RWPE2 (cell line): ENCODE measurements at regions not wholly inside any gene's neighbourhood (a gene's known extent, or its start where the extent isn't known, plus 50 kb on each side); places are given as distances from the start of the nearest gene placed in this dataset.
"Not testable (repeated sequence)": the region's sequence is repeated elsewhere in the genome, so short reads cannot be mapped to it uniquely, and the experiment has no call there.

Source experiments
- ATAC-seq: fragments of 200-7000 bp; cut with Tn5 transposase; 3 replicates; pipeline ENCODE4 v1.9.1; 2021; ENCODE audit warnings: low read depth
- DNase-seq: peaks from one replicate; pipeline ENCODE4 v3.0.0-alpha.2; 2020; ENCODE audit warnings: low spot score
- H3K27ac ChIP-seq: fragments of 450-650 bp; 2 replicates; pipeline ENCODE4 v1.5.1; 2017; ENCODE audit warnings: mild to moderate bottlenecking; ENCODE audit not compliant: poor library complexity, severe bottlenecking
- H3K27me3 ChIP-seq: fragments of 250-450 bp; sonication (Bioruptor Pico); 2 replicates; pipeline ENCODE4 v1.5.1; 2021; ENCODE audit warnings: mild to moderate bottlenecking, moderate library complexity; ENCODE audit not compliant: insufficient read depth, poor library complexity, severe bottlenecking
- H3K36me3 ChIP-seq: fragments of 250-450 bp; sonication (Bioruptor Pico); 2 replicates; pipeline ENCODE4 v1.5.1; 2020; ENCODE audit warnings: low read depth, mild to moderate bottlenecking, moderate library complexity
- H3K4me1 ChIP-seq: fragments of 250-450 bp; sonication (Bioruptor Pico); 2 replicates; pipeline ENCODE4 v1.5.1; 2021; ENCODE audit warnings: mild to moderate bottlenecking, moderate library complexity; ENCODE audit not compliant: insufficient read depth, poor library complexity, severe bottlenecking
- H3K4me3 ChIP-seq: fragments of 250-450 bp; sonication (Bioruptor Pico); 2 replicates; pipeline ENCODE4 v1.5.1; 2021; ENCODE audit warnings: mild to moderate bottlenecking, moderate library complexity; ENCODE audit not compliant: severe bottlenecking
- H3K9me3 ChIP-seq: fragments of 250-450 bp; sonication (Bioruptor Pico); 2 replicates; pipeline ENCODE4 v1.5.1; 2021; ENCODE audit warnings: mild to moderate bottlenecking, moderate library complexity; ENCODE audit not compliant: severe bottlenecking
- TF ChIP-seq, protein P1 (sequence below): fragments of 450-650 bp; IDR thresholded peaks from one replicate; pipeline ENCODE4 v1.5.1; 2017; ENCODE audit warnings: mild to moderate bottlenecking, moderate library complexity; ENCODE audit not compliant: poor library complexity, severe bottlenecking

DNA sequence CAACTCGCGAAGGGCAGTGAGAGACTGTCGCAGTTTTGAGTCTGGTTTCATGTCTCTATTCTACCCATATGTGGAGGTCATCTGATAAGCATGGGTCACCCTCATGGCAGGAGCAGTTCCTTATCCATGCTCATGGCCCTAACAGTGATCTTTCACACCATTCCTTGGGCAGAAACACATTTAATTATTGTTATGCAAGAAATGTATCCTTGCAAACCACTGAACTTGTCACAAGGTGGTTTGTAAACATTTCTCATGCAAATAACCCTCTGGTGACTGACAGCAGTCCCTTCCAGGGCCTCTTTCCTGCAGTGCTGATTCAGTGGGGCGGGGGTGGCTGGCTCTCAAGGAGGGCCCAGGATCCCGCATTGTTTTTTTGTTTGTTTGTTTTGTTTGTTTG lies 421.4 kb upstream of the RUNX1 start:
- Histone ChIP-seq H3K4me1 (peaks cover 5% of the 10 kb centered on the region), H3K27ac (no peak overlapping the region), H3K4me3 (no peak overlapping the region), H3K9me3 (no peaks in the 10 kb centered on the region), H3K27me3 (no peaks in the 10 kb centered on the region), H3K36me3 (no peaks in the 10 kb centered on the region)
- DNase-seq (no peak), ATAC-seq (no peak)
- TF ChIP-seq, protein P1, sequence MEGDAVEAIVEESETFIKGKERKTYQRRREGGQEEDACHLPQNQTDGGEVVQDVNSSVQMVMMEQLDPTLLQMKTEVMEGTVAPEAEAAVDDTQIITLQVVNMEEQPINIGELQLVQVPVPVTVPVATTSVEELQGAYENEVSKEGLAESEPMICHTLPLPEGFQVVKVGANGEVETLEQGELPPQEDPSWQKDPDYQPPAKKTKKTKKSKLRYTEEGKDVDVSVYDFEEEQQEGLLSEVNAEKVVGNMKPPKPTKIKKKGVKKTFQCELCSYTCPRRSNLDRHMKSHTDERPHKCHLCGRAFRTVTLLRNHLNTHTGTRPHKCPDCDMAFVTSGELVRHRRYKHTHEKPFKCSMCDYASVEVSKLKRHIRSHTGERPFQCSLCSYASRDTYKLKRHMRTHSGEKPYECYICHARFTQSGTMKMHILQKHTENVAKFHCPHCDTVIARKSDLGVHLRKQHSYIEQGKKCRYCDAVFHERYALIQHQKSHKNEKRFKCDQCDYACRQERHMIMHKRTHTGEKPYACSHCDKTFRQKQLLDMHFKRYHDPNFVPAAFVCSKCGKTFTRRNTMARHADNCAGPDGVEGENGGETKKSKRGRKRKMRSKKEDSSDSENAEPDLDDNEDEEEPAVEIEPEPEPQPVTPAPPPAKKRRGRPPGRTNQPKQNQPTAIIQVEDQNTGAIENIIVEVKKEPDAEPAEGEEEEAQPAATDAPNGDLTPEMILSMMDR: no peak

DNA sequence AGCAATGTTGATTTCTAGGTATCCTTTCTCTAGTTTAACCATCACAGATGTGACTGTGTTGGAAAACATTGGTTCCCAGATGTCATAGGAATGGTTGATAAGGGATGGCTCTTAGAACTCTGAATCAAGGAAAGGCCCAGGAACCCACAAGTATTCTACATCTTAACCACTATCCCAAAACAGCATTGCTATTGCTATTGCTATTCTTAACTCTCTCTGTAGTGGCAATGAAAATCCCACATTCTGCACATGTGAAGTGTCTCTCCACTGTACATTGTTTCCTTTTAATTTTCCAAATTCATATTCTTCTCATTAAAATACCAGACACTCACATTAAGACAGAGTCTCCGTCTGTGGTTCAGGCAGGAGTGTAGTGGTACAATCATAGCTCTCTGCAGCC lies 420.4 kb upstream of the RUNX1 start:
- no peaks in the 10 kb centered on the region for H3K36me3 ChIP-seq
- H3K4me3 ChIP-seq: no peak overlapping the region
- no peak for DNase-seq
- no peaks in the 10 kb centered on the region for H3K4me1 ChIP-seq
- no peaks in the 10 kb centered on the region for H3K9me3 ChIP-seq
- TF ChIP-seq, protein P1: no peak
- H3K27me3 ChIP-seq: no peaks in the 10 kb centered on the region
- no peak for ATAC-seq
- no peak overlapping the region for H3K27ac ChIP-seq

DNA sequence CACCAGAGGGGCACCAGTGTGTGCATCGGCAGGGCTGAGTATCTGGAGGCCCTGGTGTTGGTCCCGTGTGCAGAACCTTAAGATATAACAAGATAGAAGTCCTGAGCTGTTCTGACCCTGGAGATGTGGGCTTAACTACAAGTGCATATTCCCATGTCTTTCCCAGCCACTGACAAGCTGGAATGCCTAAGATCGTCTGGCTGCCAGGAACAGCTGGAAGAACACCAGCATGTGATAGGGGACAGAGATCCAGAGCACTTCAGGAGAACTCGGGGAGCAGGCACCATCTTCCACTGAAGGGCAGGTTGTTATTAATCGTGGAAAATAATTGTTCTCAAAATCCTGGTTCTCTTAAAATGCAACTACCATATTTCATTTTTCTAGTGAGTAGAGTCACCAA lies 419.9 kb upstream of the RUNX1 start:
- Histone ChIP-seq H3K36me3 (no peaks in the 10 kb centered on the region), H3K27ac (no peak overlapping the region), H3K9me3 (no peaks in the 10 kb centered on the region), H3K4me1 (no peaks in the 10 kb centered on the region), H3K4me3 (no peak overlapping the region), H3K27me3 (no peaks in the 10 kb centered on the region)
- TF ChIP-seq, protein P1: no peak
- no peak for ATAC-seq
- DNase-seq: no peak

DNA sequence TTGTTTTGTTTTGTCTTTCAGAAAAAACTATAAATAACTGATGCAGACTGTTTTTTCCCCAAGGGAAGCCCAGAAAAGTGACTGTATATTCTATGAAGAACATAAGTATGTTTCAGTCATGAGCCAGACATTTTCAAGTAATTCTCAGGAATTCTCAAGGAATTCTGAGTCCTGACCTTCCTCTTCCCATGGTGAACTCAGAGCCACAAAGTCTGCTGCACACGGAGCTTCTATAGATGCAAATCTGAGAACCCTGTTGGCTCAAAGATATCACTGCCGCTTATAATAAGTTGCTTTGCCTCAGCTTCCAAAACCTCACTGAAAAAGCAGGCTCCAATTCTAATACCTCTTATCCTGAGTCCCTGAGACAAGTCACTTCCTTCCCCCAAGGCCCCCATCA lies 418.5 kb upstream of the RUNX1 start:
- TF ChIP-seq, protein P1: no peak
- H3K27me3 ChIP-seq: no peaks in the 10 kb centered on the region
- ATAC-seq (no peak), DNase-seq (no peak)
- no peak overlapping the region for H3K4me3 ChIP-seq
- H3K4me1 ChIP-seq: no peaks in the 10 kb centered on the region
- no peak overlapping the region for H3K27ac ChIP-seq
- H3K36me3 ChIP-seq: no peaks in the 10 kb centered on the region
- H3K9me3 ChIP-seq: no peaks in the 10 kb centered on the region

DNA sequence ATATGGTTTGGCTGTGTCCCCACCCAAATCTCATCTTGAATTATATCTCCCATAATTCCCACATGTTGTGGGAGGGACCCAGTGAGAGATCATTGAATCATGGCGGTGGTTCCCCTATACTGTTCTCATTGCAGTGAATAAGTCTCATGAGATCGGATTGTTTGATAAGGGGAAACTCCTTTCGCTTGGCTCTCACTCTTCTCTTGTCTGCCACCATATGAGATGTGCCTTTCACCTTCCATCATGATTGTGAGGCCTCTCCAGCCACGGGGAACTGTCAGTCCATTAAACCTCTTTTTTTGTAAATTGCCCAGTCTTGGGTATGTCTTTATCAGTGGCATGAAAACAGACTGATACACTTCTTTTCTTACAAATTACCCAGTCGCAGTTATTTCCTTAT lies 417.6 kb upstream of the RUNX1 start:
- not testable (repeated sequence) for H3K4me3 ChIP-seq, H3K4me1 ChIP-seq, H3K27ac ChIP-seq, H3K27me3 ChIP-seq, H3K36me3 ChIP-seq, DNase-seq, H3K9me3 ChIP-seq, ATAC-seq

DNA sequence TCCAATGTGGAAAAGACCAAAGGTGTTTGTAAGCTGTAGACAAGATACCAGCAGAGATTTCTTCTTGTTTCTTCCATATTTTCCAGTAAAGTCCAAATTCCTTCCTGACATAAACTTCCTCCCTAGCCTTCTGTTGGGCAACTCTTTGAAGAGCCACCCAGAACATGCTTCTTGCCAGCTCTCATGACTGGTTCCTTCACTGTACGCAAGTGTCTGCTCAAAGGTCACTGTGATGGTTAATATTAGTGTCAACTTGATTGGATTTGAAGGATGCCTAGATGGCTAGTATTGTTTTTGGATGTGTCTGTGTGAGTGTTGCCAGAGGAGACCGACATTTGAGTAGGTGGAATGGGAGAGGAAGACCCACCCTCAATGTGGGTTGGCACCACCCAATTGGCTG lies 416.6 kb upstream of the RUNX1 start:
- Histone ChIP-seq H3K27ac (no peak overlapping the region), H3K27me3 (no peaks in the 10 kb centered on the region), H3K4me1 (no peaks in the 10 kb centered on the region), H3K9me3 (no peaks in the 10 kb centered on the region), H3K4me3 (no peak overlapping the region), H3K36me3 (no peaks in the 10 kb centered on the region)
- DNase-seq: no peak
- no peak for ATAC-seq
- TF ChIP-seq, protein P1: no peak
